H9 (cell line): ENCODE measurements at regions not wholly inside any gene's neighbourhood (a gene's known extent, or its start where the extent isn't known, plus 50 kb on each side); places are given as distances from the start of the nearest gene placed in this dataset.

ENCODE experiments used
- DNase-seq: peaks from one replicate; pipeline ENCODE4 v3.0.0-alpha.2; 2017
- H2AFZ ChIP-seq: one replicate; pipeline ENCODE4 v1.6.1; 2013; ENCODE audit warnings: mild to moderate bottlenecking, low read length, control low read depth, moderate library complexity
- H2AK5ac ChIP-seq: 2 replicates; pipeline ENCODE4 v1.6.1; 2013; ENCODE audit warnings: low read length, control low read depth, mixed read lengths; ENCODE audit not compliant: insufficient read length
- H2BK120ac ChIP-seq: one replicate; pipeline ENCODE4 v1.6.1; 2013; ENCODE audit warnings: low read depth, mild to moderate bottlenecking, low read length, control low read depth, inconsistent platforms; ENCODE audit not compliant: poor library complexity, severe bottlenecking
- H2BK12ac ChIP-seq: 2 replicates; pipeline ENCODE4 v1.6.1; 2013; ENCODE audit warnings: low read length, control low read depth, mixed read lengths, low read depth; ENCODE audit not compliant: insufficient read length
- H2BK15ac ChIP-seq: 2 replicates; pipeline ENCODE4 v1.6.1; 2013; ENCODE audit warnings: low read depth, low read length, control low read depth
- H2BK20ac ChIP-seq: one replicate; pipeline ENCODE4 v1.6.1; 2013; ENCODE audit warnings: low read depth, mild to moderate bottlenecking, low read length, control low read depth, inconsistent platforms; ENCODE audit not compliant: poor library complexity, severe bottlenecking
- H2BK5ac ChIP-seq: 2 replicates; pipeline ENCODE4 v1.6.1; 2013; ENCODE audit warnings: low read length, control low read depth, mixed read lengths; ENCODE audit not compliant: insufficient read length
- H3K14ac ChIP-seq: 2 replicates; pipeline ENCODE4 v1.6.1; 2013; ENCODE audit warnings: low read length, control low read depth; ENCODE audit not compliant: insufficient read depth
- H3K18ac ChIP-seq: 2 replicates; pipeline ENCODE4 v1.6.1; 2013; ENCODE audit warnings: low read depth, mild to moderate bottlenecking, mixed read lengths, low read length, control low read depth; ENCODE audit not compliant: insufficient read length
- H3K23ac ChIP-seq: 2 replicates; pipeline ENCODE4 v1.6.1; 2013; ENCODE audit warnings: low read length, control low read depth, mixed read lengths, low read depth; ENCODE audit not compliant: insufficient read length
- H3K23me2 ChIP-seq: 2 replicates; pipeline ENCODE4 v1.6.1; 2013; ENCODE audit warnings: low read depth, mild to moderate bottlenecking, mixed read lengths, low read length, control low read depth; ENCODE audit not compliant: insufficient read length, poor library complexity, severe bottlenecking
- H3K27ac ChIP-seq: 2 replicates; pipeline ENCODE4 v1.5.1; 2013; ENCODE audit warnings: low read length, control low read depth, mixed read lengths, low read depth; ENCODE audit not compliant: insufficient read length
- H3K27me3 ChIP-seq: 2 replicates; pipeline ENCODE4 v1.6.1; 2013; ENCODE audit warnings: low read length, control low read depth, inconsistent platforms; ENCODE audit not compliant: insufficient read depth
- H3K4ac ChIP-seq: 2 replicates; pipeline ENCODE4 v1.6.1; 2013; ENCODE audit warnings: low read depth, mild to moderate bottlenecking, control low read depth, inconsistent platforms, low read length, moderate library complexity
- H3K4me1 ChIP-seq: 2 replicates; pipeline ENCODE4 v1.6.1; 2013; ENCODE audit warnings: low read length, control low read depth, inconsistent platforms; ENCODE audit not compliant: insufficient read depth
- H3K4me2 ChIP-seq: 2 replicates; pipeline ENCODE4 v1.6.1; 2013; ENCODE audit warnings: low read length, control low read depth, mixed read lengths; ENCODE audit not compliant: insufficient read length, insufficient read depth
- H3K56ac ChIP-seq: 2 replicates; pipeline ENCODE4 v1.6.1; 2013; ENCODE audit warnings: low read depth, mild to moderate bottlenecking, mixed read lengths, low read length, control low read depth; ENCODE audit not compliant: insufficient read length
- H3K79me1 ChIP-seq: 2 replicates; pipeline ENCODE4 v1.6.1; 2013; ENCODE audit warnings: low read depth, mild to moderate bottlenecking, moderate library complexity, low read length, control low read depth, inconsistent platforms; ENCODE audit not compliant: insufficient read depth, poor library complexity, severe bottlenecking
- H3K79me2 ChIP-seq: 2 replicates; pipeline ENCODE4 v1.6.1; 2013; ENCODE audit warnings: low read length, control low read depth, inconsistent platforms; ENCODE audit not compliant: insufficient read depth
- H3K9ac ChIP-seq: 2 replicates; pipeline ENCODE4 v1.6.1; 2013; ENCODE audit warnings: low read length, control low read depth, mixed read lengths; ENCODE audit not compliant: insufficient read length; ENCODE audit errors: extremely low read depth
- H3K9me3 ChIP-seq: one replicate; pipeline ENCODE4 v1.6.1; 2013; ENCODE audit warnings: low read depth, low read length, inconsistent platforms; ENCODE audit not compliant: control insufficient read depth
- H3T11ph ChIP-seq: one replicate; pipeline ENCODE4 v1.6.1; 2013; ENCODE audit warnings: mild to moderate bottlenecking, low read length, control low read depth, inconsistent platforms
- H4K20me1 ChIP-seq: one replicate; pipeline ENCODE4 v1.6.1; 2013; ENCODE audit not compliant: control insufficient read depth, insufficient read length, insufficient read depth
- H4K5ac ChIP-seq: 2 replicates; pipeline ENCODE4 v1.6.1; 2013; ENCODE audit warnings: low read depth, mild to moderate bottlenecking, mixed read lengths, low read length, control low read depth; ENCODE audit not compliant: insufficient read length
- H4K8ac ChIP-seq: replicated peaks from 2 replicates; pipeline ENCODE4 v1.6.1; 2013; ENCODE audit warnings: low read length, control low read depth, mixed read lengths, low read depth; ENCODE audit not compliant: insufficient read length
- H4K91ac ChIP-seq: 2 replicates; pipeline ENCODE4 v1.6.1; 2013; ENCODE audit warnings: low read depth, mild to moderate bottlenecking, moderate library complexity, mixed read lengths, low read length, control low read depth; ENCODE audit not compliant: insufficient read length
- H3K27ac Mint-ChIP-seq, 3 experiments: 2 replicates in 2 of 3; 3 replicates in 1 of 3; pipeline ENCODE4 v1.8.0; 2020 to 2021; ENCODE audit warnings: mixed read lengths in 3 of 3, mild to moderate bottlenecking in 1 of 3, moderate library complexity in 1 of 3
- H3K27me3 Mint-ChIP-seq: 2 replicates; pipeline ENCODE4 v1.8.0; 2021; ENCODE audit warnings: low read depth, mild to moderate bottlenecking, moderate library complexity, mixed read lengths
- H3K36me3 Mint-ChIP-seq, 3 experiments: 2 replicates in 2 of 3; 3 replicates in 1 of 3; pipeline ENCODE4 v1.8.0; 2020 to 2021; ENCODE audit warnings: low read depth in 3 of 3, mixed read lengths in 3 of 3; ENCODE audit not compliant: insufficient read depth in 1 of 3
- H3K4me1 Mint-ChIP-seq, 2 experiments: 2 replicates each; pipeline ENCODE4 v1.8.0; 2020; ENCODE audit warnings: mixed read lengths in 2 of 2
- H3K4me3 Mint-ChIP-seq, 2 experiments: 2 replicates in 1 of 2; 3 replicates in 1 of 2; pipeline ENCODE4 v1.8.0; 2020 to 2021; ENCODE audit warnings: mild to moderate bottlenecking in 2 of 2, mixed read lengths in 2 of 2, moderate library complexity in 1 of 2
- H3K9me3 Mint-ChIP-seq, 2 experiments: 2 replicates in 1 of 2; 3 replicates in 1 of 2; pipeline ENCODE4 v1.8.0; 2020; ENCODE audit warnings: mild to moderate bottlenecking in 2 of 2, mixed read lengths in 2 of 2, moderate library complexity in 1 of 2
- WGBS: extraction: QIAGEN DNeasy Blood & Tissue Kit; methylation state at CpG from one replicate; pipeline ENCODE4 v1.1.7; 2013; ENCODE audit warnings: missing lambda C conversion rate, low lambda C conversion rate, mixed read lengths; ENCODE audit not compliant: insufficient read length; ENCODE audit errors: extremely low coverage; 5-methylcytosine and 5-hydroxymethylcytosine counted together
- TF ChIP-seq, protein P1 (sequence below): fragments of 200-600 bp; sonication (generic); conservative IDR thresholded peaks from 3 replicates; pipeline ENCODE4 v1.8.0; 2021; ENCODE audit warnings: antibody characterized with exemption, mild to moderate bottlenecking

DNA sequence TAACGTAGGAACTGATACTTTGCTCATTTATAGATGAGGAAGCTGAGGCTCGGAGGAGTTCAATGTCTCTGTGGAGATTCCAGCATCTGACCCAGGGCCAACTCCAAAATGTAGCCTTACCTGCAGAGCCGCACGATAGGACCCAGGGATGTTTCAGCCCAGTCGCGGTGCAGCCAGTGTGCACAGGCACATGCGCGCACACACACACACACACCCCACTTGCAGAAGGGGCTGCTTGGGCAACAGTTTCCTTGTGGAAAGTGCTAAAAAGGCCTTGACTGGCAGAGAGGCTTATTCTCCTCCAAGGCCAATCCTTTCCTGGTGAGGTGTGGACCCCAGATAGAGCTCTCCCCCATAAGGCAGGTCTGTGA is 101.7 kb downstream of the ZFP36L2 start:
- Histone ChIP-seq H3K79me2 (no peaks in the 10 kb centered on the region), H3K4me1 (no peaks in the 10 kb centered on the region), H3T11ph (no peak overlapping the region), H3K27me3 (no peaks in the 10 kb centered on the region), H3K18ac (no peak overlapping the region), H4K8ac (no peak overlapping the region), H3K23me2 (no peaks in the 10 kb centered on the region), H2BK120ac (no peak overlapping the region), H3K79me1 (no peaks in the 10 kb centered on the region), H4K5ac (no peak overlapping the region), H3K9ac (no peak overlapping the region), H2BK15ac (no peak overlapping the region), H3K4ac (no peak overlapping the region), H3K4me2 (no peak overlapping the region), H2AFZ (no peak overlapping the region), H2BK20ac (no peak overlapping the region), H2BK12ac (no peak overlapping the region), H3K9me3 (peaks cover under 1% of the 10 kb centered on the region), H2BK5ac (no peak overlapping the region), H3K27ac (no peak overlapping the region), H3K14ac (no peak overlapping the region), H4K91ac (no peak overlapping the region), H4K20me1 (no peaks in the 10 kb centered on the region), H2AK5ac (no peak overlapping the region), H3K23ac (no peak overlapping the region), H3K56ac (no peak overlapping the region)
- Mint-ChIP-seq H3K4me1 (peaks cover 15 to 25% of the 10 kb centered on the region in 2 experiments), H3K36me3 (peaks cover 2 to 3% (median 2%) of the 10 kb centered on the region in 3 experiments; a peak in 4 of 7 replicates), H3K27me3 (no peaks in the 10 kb centered on the region), H3K4me3 (no peak overlapping the region), H3K27ac (no peak overlapping the region), H3K9me3 (peaks cover 2 to 5% of the 10 kb centered on the region in 2 experiments)
- TF ChIP-seq, protein P1, sequence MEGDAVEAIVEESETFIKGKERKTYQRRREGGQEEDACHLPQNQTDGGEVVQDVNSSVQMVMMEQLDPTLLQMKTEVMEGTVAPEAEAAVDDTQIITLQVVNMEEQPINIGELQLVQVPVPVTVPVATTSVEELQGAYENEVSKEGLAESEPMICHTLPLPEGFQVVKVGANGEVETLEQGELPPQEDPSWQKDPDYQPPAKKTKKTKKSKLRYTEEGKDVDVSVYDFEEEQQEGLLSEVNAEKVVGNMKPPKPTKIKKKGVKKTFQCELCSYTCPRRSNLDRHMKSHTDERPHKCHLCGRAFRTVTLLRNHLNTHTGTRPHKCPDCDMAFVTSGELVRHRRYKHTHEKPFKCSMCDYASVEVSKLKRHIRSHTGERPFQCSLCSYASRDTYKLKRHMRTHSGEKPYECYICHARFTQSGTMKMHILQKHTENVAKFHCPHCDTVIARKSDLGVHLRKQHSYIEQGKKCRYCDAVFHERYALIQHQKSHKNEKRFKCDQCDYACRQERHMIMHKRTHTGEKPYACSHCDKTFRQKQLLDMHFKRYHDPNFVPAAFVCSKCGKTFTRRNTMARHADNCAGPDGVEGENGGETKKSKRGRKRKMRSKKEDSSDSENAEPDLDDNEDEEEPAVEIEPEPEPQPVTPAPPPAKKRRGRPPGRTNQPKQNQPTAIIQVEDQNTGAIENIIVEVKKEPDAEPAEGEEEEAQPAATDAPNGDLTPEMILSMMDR: no peak
- no CpG with 5 or more reads among the region's 8 CpGs for WGBS
- DNase-seq: no peak
